CD4-positive, alpha-beta T cell treated with Interleukin-17A for 4 hours (primary cell): ENCODE measurements at regions not wholly inside any gene's neighbourhood (a gene's known extent, or its start where the extent isn't known, plus 50 kb on each side); places are given as distances from the start of the nearest gene placed in this dataset.
"Not testable (repeated sequence)": the region's sequence is repeated elsewhere in the genome, so short reads cannot be mapped to it uniquely, and the experiment has no call there.

Experiments
- DNase-seq: peaks from one replicate; pipeline ENCODE4 v3.0.0-alpha.2; 2020; ENCODE audit warnings: mixed read lengths

- DNase-seq = no peak
Measured at GRCh38 chr14:105863296-105864108, 337.1 kb downstream of the TMEM121 start.

GRCh38 chr14:105864116-105864515 is 337.7 kb downstream of the TMEM121 start:
- no peak for DNase-seq

GRCh38 chr14:105864651-105865265 is 338.4 kb downstream of the TMEM121 start:
- DNase-seq = no peak

- DNase-seq = no peak
Measured at GRCh38 chr14:105865266-105865903, 339.0 kb downstream of the TMEM121 start.

- DNase-seq = no peak
Measured at GRCh38 chr14:105865904-105866840, 339.8 kb downstream of the TMEM121 start.

GRCh38 chr14:105866841-105867321 is 340.5 kb downstream of the TMEM121 start:
- no peak for DNase-seq

GRCh38 chr14:105867961-105868599 is 341.7 kb downstream of the TMEM121 start:
- no peak for DNase-seq

GRCh38 chr14:105871590-105871989 is 345.2 kb downstream of the TMEM121 start:
- no peak for DNase-seq

- no peak for DNase-seq
Measured at GRCh38 chr14:105873870-105874512, 347.6 kb downstream of the TMEM121 start.

GRCh38 chr14:105876158-105876557 is 349.8 kb downstream of the TMEM121 start:
- DNase-seq = no peak

GRCh38 chr14:105876829-105877228 is 350.4 kb downstream of the TMEM121 start:
- no peak for DNase-seq

- DNase-seq = no peak
Measured at GRCh38 chr14:105877645-105878044, 351.3 kb downstream of the TMEM121 start.

- DNase-seq = no peak
Measured at GRCh38 chr14:105878125-105878524, 351.7 kb downstream of the TMEM121 start.

GRCh38 chr14:105878554-105878953 is 352.2 kb downstream of the TMEM121 start:
- DNase-seq = no peak

GRCh38 chr14:105879503-105879866 is 353.1 kb downstream of the TMEM121 start:
- no peak for DNase-seq

- DNase-seq = no peak
Measured at GRCh38 chr14:105879867-105880561, 353.6 kb downstream of the TMEM121 start.

- no peak for DNase-seq
Measured at GRCh38 chr14:105880616-105881015, 354.2 kb downstream of the TMEM121 start.

- no peak for DNase-seq
Measured at GRCh38 chr14:105881021-105881930, 354.9 kb downstream of the TMEM121 start.

GRCh38 chr14:105882011-105882410 is 355.6 kb downstream of the TMEM121 start:
- not testable (repeated sequence) for DNase-seq

- DNase-seq = no peak
Measured at GRCh38 chr14:105882626-105883025, 356.2 kb downstream of the TMEM121 start.
